PC-3 (cell line): ENCODE measurements at regions not wholly inside any gene's neighbourhood (a gene's known extent, or its start where the extent isn't known, plus 50 kb on each side); places are given as distances from the start of the nearest gene placed in this dataset.

Experiments used
- ATAC-seq: fragments of 200-7000 bp; cut with Tn5 transposase; 2 replicates; pipeline ENCODE4 v1.9.1; 2020; ENCODE audit warnings: mild to moderate bottlenecking, moderate library complexity
- BruUV-seq: library from RNA; stranded (reverse); fragments of 400-500 nt; replicated peaks from 2 replicates; lab custom pipeline; 2021; lab: Mats Ljungman, UMichigan
- CTCF ChIA-PET: fragments of 300-600 bp; sonication (Branson Sonifier 250); formaldehyde crosslinking; loops from one replicate; lab custom pipeline; 2022; ENCODE audit warnings: antibody characterized with exemption; lab: Charles Lee
- POLR2A ChIA-PET: fragments of 300-600 bp; sonication (Branson Sonifier 250); formaldehyde crosslinking; loops from one replicate; lab custom pipeline; 2022; ENCODE audit warnings: antibody characterized with exemption; ENCODE audit not compliant: unreplicated experiment; lab: Charles Lee
- DNase-seq: peaks from one replicate; pipeline ENCODE4 v3.0.0-alpha.2; 2015
- H2AFZ ChIP-seq: fragments of 300-600 bp; sonication (generic); 2 replicates; pipeline ENCODE4 v1.6.0; 2016; ENCODE audit warnings: antibody characterized with exemption, low read length
- H3F3A ChIP-seq: fragments of 300-600 bp; sonication (generic); one replicate; pipeline ENCODE4 v1.6.0; 2017; ENCODE audit warnings: antibody characterized with exemption, low read length, control low read depth, mild to moderate bottlenecking; ENCODE audit not compliant: unreplicated experiment
- H3K27ac ChIP-seq: fragments of 300-600 bp; sonication (generic); 2 replicates; pipeline ENCODE4 v1.5.1; 2016; ENCODE audit warnings: mild to moderate bottlenecking, low read length
- H3K27me3 ChIP-seq: fragments of 300-600 bp; sonication (generic); 2 replicates; pipeline ENCODE4 v1.6.1; 2016; ENCODE audit warnings: low read length, mixed read lengths
- H3K36me3 ChIP-seq: fragments of 300-600 bp; sonication (generic); 2 replicates; pipeline ENCODE4 v1.6.1; 2016; ENCODE audit warnings: low read depth, mixed run types, low read length, mixed read lengths
- H3K4me1 ChIP-seq: fragments of 300-600 bp; sonication (generic); 2 replicates; pipeline ENCODE4 v1.5.1; 2016; ENCODE audit warnings: low read length; ENCODE audit not compliant: insufficient read depth
- H3K4me2 ChIP-seq: fragments of 300-600 bp; sonication (generic); 2 replicates; pipeline ENCODE4 v1.6.0; 2016; ENCODE audit warnings: low read length
- H3K4me3 ChIP-seq: fragments of 300-600 bp; sonication (generic); 2 replicates; pipeline ENCODE4 v1.5.1; 2016; ENCODE audit warnings: mild to moderate bottlenecking, low read length, mixed read lengths
- H3K79me2 ChIP-seq: fragments of 300-600 bp; sonication (generic); 2 replicates; pipeline ENCODE4 v1.6.1; 2017; ENCODE audit warnings: low read length, mixed read lengths
- H3K9ac ChIP-seq: fragments of 300-600 bp; sonication (generic); 2 replicates; pipeline ENCODE4 v1.6.0; 2016; ENCODE audit warnings: mild to moderate bottlenecking, low read length
- H3K9me2 ChIP-seq: fragments of 300-600 bp; sonication (generic); replicated peaks from 2 replicates; pipeline ENCODE4 v1.6.1; 2016; ENCODE audit warnings: mixed run types, low read length, mixed read lengths
- H3K9me3 ChIP-seq: fragments of 300-600 bp; sonication (generic); 2 replicates; pipeline ENCODE4 v1.6.1; 2016; ENCODE audit warnings: low read length, mixed read lengths
- H4K20me1 ChIP-seq: fragments of 300-600 bp; sonication (generic); 2 replicates; pipeline ENCODE4 v1.6.1; 2016; ENCODE audit warnings: low read length, mixed read lengths
- EZH2 ChIP-seq: fragments of 300-600 bp; sonication (generic); IDR thresholded peaks from one replicate; pipeline ENCODE4 v1.6.1; 2017; ENCODE audit warnings: antibody characterized with exemption, mild to moderate bottlenecking, low read length; ENCODE audit not compliant: unreplicated experiment
- EZH2phosphoT487 ChIP-seq: fragments of 300-600 bp; sonication (generic); IDR thresholded peaks from 2 replicates; pipeline ENCODE4 v1.6.1; 2018; ENCODE audit warnings: mild to moderate bottlenecking, antibody characterized with exemption, low read length, borderline replicate concordance
- intact Hi-C: fragments of 100-400 bp; cut with micrococcal nuclease; formaldehyde crosslinking; loops from 2 replicates; pipeline ENCODE4 v1.9.0; 2023
- TF ChIP-seq, protein P1 (sequence below): fragments of 300-600 bp; sonication (generic); conservative IDR thresholded peaks from 2 replicates; pipeline ENCODE4 v1.5.1; 2017; ENCODE audit warnings: antibody characterized with exemption, low read depth, mild to moderate bottlenecking, low read length

DNA sequence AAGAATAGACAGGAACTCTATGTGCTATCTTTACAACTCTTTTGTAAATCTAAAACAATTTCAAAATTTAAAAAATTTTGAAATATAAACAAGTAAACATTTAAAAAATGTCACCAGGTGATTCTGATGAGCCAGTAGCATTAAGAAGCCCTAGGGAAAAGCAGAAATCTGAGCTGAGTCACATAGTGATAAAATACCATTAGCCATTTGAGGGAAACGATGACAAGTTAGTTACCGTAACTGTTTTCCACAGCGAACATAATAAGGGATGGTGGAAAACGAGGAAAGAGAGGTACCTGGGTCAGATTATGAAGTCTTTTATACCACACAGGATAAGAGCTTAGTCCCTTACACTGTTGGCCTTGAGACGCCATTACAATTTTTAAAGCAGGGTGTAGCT lies 55.5 kb downstream of the PRR15 start:
- peaks cover 5% of the 10 kb centered on the region for H3F3A ChIP-seq
- POLR2A ChIA-PET, result interaction anchor here (0.6 kb wide), 2 partner anchors 51 to 706 kb away, joined by 4 to 8 read pairs; no protein-coding TSS in a partner anchor
- DNase-seq (no peak), ATAC-seq (no peak)
- intact Hi-C loops, result no loop called here
- BruUV-seq, result no TSS peak
- CTCF ChIA-PET, result no interaction called here
- H2AFZ ChIP-seq, result no peak overlapping the region
- no peak overlapping the region for H3K27ac ChIP-seq
- TF ChIP-seq EZH2phosphoT487 (no peak), EZH2 (no peak)
- TF ChIP-seq, protein P1, sequence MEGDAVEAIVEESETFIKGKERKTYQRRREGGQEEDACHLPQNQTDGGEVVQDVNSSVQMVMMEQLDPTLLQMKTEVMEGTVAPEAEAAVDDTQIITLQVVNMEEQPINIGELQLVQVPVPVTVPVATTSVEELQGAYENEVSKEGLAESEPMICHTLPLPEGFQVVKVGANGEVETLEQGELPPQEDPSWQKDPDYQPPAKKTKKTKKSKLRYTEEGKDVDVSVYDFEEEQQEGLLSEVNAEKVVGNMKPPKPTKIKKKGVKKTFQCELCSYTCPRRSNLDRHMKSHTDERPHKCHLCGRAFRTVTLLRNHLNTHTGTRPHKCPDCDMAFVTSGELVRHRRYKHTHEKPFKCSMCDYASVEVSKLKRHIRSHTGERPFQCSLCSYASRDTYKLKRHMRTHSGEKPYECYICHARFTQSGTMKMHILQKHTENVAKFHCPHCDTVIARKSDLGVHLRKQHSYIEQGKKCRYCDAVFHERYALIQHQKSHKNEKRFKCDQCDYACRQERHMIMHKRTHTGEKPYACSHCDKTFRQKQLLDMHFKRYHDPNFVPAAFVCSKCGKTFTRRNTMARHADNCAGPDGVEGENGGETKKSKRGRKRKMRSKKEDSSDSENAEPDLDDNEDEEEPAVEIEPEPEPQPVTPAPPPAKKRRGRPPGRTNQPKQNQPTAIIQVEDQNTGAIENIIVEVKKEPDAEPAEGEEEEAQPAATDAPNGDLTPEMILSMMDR, result no peak
- no peaks in the 10 kb centered on the region for H3K27me3 ChIP-seq
- H4K20me1 ChIP-seq, result no peaks in the 10 kb centered on the region
- no peak overlapping the region for H3K4me3 ChIP-seq
- no peaks in the 10 kb centered on the region for H3K9me3 ChIP-seq
- H3K36me3 ChIP-seq, result no peaks in the 10 kb centered on the region
- no peak overlapping the region for H3K4me2 ChIP-seq
- no peak overlapping the region for H3K9ac ChIP-seq
- H3K9me2 ChIP-seq, result no peaks in the 10 kb centered on the region
- H3K4me1 ChIP-seq, result peaks cover 37% of the 10 kb centered on the region
- H3K79me2 ChIP-seq, result no peaks in the 10 kb centered on the region

DNA sequence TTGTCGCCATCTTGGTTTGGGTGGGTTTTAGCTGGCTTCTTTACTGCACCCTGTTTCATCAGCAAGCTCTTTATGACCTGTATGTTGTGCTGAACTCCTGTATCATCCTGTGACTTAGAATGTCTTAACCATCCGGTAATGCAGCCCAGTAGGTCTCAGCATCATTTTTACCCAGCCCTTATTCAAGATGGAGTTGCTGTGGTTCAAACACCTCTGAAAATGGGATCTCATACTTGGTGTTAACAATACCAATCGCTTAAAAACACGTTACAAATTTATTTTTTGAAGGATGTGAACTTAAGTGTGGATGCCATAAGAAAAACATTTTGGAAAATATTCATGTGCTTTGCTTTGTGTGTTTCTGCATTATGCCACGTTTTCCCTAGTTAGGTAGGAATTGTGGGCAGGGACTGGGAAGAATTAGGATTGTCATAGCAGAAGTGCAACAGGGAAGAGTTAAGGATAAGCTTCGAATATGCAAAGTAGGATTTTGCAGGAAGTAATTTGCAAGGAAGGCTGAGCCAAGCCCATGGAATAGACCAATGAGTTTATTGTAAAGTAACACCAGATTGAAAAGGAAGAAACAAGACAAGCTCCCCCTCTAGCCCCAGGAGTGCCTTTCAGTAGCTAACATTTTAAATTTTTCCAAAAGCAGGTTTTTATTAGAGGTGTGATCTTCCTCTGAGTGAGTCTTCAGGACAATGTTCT lies 56.4 kb downstream of the PRR15 start:
- BruUV-seq, result no TSS peak
- H3K79me2 ChIP-seq, result no peaks in the 10 kb centered on the region
- peaks cover 5% of the 10 kb centered on the region for H3F3A ChIP-seq
- no peak for ATAC-seq
- CTCF ChIA-PET, result interaction anchor here (0.6 to 0.7 kb wide), 2 partner anchors 57 kb away, joined by 3 to 8 read pairs; no protein-coding TSS in a partner anchor
- POLR2A ChIA-PET, result interaction anchor here (0.5 to 0.6 kb wide), 2 partner anchors 15 to 138 kb away, joined by 3 to 4 read pairs; no protein-coding TSS in a partner anchor
- no peaks in the 10 kb centered on the region for H3K9me2 ChIP-seq
- peaks cover 39% of the 10 kb centered on the region for H3K4me1 ChIP-seq
- H3K27ac ChIP-seq, result no peak overlapping the region
- H3K36me3 ChIP-seq, result no peaks in the 10 kb centered on the region
- H3K4me2 ChIP-seq, result peak overlapping the region; percentile 13; the same call in 1 of the 2 replicates
- H4K20me1 ChIP-seq, result no peaks in the 10 kb centered on the region
- no peak overlapping the region for H3K4me3 ChIP-seq
- H2AFZ ChIP-seq, result 0 out of 2 replicates have a peak overlapping the region, but pooled peaks have one; percentile 17
- no peak overlapping the region for H3K9ac ChIP-seq
- intact Hi-C loops, result no loop called here
- no peaks in the 10 kb centered on the region for H3K27me3 ChIP-seq
- TF ChIP-seq EZH2phosphoT487 (no peak), EZH2 (no peak)
- TF ChIP-seq, protein P1, result no peak
- no peaks in the 10 kb centered on the region for H3K9me3 ChIP-seq
- no peak for DNase-seq

DNA sequence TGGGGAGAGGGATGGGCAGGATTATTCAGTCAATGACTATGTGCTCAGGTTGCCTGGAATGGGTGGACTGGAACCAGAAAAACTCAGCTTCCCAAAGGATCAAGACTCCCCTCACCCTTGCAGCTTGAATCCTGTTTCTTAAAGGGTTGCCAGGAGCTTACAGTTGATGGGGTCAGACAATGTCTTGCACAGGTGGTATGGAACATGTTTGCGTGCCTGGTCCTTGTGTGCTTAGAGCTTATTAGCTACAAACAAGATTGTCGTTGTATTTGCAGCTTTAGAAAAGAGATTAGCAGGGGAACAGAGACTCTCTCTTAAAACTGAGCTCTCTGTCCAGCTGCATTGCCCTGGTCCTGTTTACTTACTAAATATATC lies 56.9 kb downstream of the PRR15 start:
- H4K20me1 ChIP-seq, result no peaks in the 10 kb centered on the region
- H3K4me3 ChIP-seq, result no peak overlapping the region
- no peaks in the 10 kb centered on the region for H3K79me2 ChIP-seq
- H3K9me2 ChIP-seq, result no peaks in the 10 kb centered on the region
- intact Hi-C loops, result no loop called here
- ATAC-seq, result no peak
- no peaks in the 10 kb centered on the region for H3K27me3 ChIP-seq
- peaks cover 39% of the 10 kb centered on the region for H3K4me1 ChIP-seq
- 0 out of 2 replicates have a peak overlapping the region, but pooled peaks have one; percentile 17 for H2AFZ ChIP-seq
- peaks cover 5% of the 10 kb centered on the region for H3F3A ChIP-seq
- no peaks in the 10 kb centered on the region for H3K36me3 ChIP-seq
- ChIA-PET CTCF (interaction anchor here (0.7 kb wide), 1 partner anchor 57 kb away, joined by 3 read pairs; no protein-coding TSS in a partner anchor), POLR2A (interaction anchor here (0.5 to 0.6 kb wide), 2 partner anchors 15 to 138 kb away, joined by 3 to 4 read pairs; no protein-coding TSS in a partner anchor)
- no peak overlapping the region for H3K27ac ChIP-seq
- no peak overlapping the region for H3K9ac ChIP-seq
- DNase-seq, result peak; percentile 7
- peak overlapping the region; percentile 13; the same call in 1 of the 2 replicates for H3K4me2 ChIP-seq
- H3K9me3 ChIP-seq, result no peaks in the 10 kb centered on the region
- BruUV-seq, result no TSS peak
- TF ChIP-seq EZH2phosphoT487, result no peak
- TF ChIP-seq, protein P1, result no peak
- no peak for TF ChIP-seq EZH2
